DLD1 (cell line): ENCODE measurements at regions not wholly inside any gene's neighbourhood (a gene's known extent, or its start where the extent isn't known, plus 50 kb on each side); places are given as distances from the start of the nearest gene placed in this dataset.
"Not testable (repeated sequence)": the region's sequence is repeated elsewhere in the genome, so short reads cannot be mapped to it uniquely, and the experiment has no call there.

Experiments
- in situ Hi-C: cut with HindIII; loops from 2 replicates; pipeline ENCODE4 v1.10.0; 2017; ENCODE audit warnings: low sequenced_read_pairs

DNA sequence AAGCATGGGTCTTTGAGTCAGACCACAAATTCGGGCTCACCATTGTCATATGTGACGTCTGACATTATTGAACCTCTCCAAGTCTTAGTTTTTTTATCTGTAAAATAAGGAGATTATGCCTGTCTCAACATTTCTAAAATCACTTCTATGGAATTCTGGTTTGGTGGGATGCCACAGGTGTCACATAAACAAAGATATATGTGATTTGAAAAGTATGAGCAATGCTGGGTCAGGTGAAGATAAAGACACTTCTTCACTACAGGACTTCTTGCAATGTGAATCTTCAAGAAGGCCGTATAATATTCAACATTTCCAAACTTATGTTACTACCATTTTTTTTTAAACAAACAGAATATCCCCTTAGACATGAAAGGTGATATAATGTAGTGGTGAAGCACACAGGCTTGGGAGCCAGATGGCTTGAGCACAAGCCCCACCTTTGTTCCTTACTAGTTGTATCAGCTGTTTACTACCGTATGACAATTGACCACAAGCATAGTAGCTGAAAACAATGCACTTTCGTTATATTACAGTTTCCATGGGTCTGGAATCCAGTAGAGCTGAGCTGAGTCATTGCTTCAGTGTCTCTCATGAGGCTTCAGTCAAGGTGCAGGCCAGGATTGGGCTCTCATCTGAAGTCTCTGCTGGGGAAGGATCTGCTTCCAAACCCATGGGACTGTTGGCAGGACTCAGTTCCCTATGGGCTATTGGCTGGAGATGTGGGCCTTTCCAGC is 87.7 kb downstream of the UTP18 start:
- in situ Hi-C loops: no loop called here

- in situ Hi-C loops: no loop called here
Observed at GRCh38 chr17:51351080-51351479, 90.7 kb downstream of the UTP18 start.

DNA sequence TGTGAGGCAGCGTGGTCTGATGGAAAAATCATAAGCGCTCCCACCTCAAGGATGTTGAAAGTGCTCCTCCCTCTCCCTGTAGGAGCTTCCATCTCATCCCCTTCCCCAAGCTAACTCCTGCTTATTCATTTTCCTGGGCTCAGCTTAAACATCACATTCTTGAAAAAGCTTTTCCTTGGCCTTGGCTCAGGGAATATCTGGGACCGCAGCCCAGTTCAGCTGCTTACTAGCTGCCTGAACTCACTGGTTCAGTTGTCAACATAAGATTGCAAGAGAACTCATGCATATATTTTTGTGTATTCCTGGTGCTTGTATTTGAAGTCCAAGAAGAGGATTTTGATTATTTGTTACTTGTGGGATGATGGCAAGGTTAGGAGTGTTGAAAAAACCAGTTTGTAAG is 91.5 kb downstream of the UTP18 start:
- in situ Hi-C loops: no loop called here

- in situ Hi-C loops: no loop called here
Observed at GRCh38 chr17:51352798-51353197, 92.5 kb downstream of the UTP18 start.

DNA sequence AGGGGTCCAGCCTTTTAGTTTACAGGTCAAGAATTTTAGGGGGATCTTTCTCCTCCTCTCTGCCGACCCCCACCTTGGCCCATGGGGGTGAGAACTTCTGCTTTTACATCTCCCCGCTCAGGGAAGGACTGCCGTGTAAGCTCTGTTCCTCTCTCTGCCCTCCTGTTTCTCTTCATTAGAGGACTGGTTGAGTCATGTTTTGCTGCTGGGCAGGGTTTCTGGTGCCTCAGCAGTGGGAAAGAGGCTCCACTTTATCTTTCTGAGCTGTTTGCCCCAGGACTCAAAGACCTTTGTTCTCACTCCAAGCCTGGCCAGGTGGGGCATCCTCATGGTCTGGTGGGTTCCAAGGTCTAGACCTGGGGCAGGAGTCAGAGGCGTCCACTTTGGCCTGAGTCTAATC is 93.0 kb downstream of the UTP18 start:
- in situ Hi-C loops: no loop called here

- in situ Hi-C loops: no loop called here
Observed at GRCh38 chr17:51354936-51355335, 94.6 kb downstream of the UTP18 start.

- in situ Hi-C loops: no loop called here
Observed at GRCh38 chr17:51355441-51356410, 95.4 kb downstream of the UTP18 start.

GRCh38 chr17:51359055-51359454 is 98.7 kb downstream of the UTP18 start:
- in situ Hi-C loops: no loop called here

DNA sequence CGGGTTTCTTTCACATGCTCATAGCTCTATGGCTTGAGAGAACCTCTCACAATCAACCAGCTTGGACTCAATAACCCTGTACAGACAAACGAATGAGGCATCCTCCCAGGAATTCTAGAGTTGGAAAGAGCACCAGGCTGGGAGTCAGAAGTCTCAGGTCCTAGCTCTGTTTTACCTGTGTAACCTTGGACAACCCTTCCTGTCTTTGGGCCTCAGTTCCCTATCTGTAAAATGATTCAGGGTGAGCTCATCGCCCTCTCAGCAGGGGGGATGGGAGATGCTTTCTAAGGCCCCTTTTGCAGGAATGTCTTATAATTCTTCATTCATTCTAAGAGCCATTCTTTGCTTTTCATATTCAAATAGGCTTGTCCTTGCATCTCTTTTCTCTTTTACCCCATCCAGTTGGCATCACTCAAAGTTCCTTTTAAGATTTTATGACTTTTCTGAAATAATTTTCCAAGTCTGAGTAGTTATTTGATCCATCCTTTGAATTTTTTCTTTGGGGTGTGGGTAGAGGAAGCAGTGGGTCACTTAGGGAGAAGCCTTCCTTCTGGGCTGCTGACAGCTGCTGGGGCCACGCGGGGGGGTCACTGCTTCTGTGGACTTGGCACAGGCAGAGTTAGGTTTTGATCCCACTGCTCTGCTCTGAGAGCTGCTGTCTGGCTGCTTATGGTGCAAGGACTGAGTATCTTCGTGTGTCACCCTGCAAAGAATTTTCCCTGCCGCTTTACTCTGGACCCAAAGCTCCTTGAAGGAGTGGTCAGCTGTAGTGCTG is 102.7 kb downstream of the UTP18 start:
- in situ Hi-C loops: no loop called here

DNA sequence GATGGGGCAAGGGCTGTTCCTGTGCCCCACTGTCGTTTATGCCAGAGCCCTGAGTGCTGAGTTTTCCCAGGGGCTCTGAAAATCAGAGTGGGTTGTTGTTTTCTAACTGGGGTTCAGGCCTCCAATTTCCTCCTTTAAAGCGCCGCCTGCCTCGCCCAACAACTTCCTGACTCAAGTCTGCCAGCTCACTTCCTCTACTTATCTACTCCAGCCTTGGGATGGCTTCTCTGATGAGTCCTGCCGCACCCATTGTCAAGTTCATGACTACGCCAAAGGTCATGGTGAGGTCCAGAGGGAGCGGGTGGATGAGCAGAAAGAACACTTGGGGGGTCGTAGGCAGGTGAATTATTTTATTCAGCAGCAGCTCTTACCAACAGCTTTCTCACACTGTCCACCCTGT is 104.7 kb downstream of the UTP18 start:
- in situ Hi-C loops: no loop called here

DNA sequence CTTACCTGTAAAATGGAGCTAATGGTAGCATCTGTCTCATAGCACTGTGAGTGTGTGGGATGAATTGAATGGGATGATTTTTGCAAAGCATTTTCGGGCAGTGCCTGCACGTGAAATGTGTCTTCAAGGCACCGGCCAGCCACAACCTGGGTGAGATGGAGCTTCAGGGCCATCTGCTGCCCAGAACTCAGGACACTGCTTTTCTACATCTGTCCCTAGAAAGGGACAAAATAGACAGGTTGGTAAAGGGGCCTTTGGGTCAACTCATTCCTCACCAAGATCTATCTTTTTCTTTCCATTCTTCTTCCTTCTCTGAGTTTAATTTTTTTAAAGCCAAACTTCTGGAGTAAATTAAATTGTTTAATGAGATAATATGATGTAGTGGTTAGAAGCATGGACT is 106.5 kb downstream of the UTP18 start:
- in situ Hi-C loops: no loop called here

DNA sequence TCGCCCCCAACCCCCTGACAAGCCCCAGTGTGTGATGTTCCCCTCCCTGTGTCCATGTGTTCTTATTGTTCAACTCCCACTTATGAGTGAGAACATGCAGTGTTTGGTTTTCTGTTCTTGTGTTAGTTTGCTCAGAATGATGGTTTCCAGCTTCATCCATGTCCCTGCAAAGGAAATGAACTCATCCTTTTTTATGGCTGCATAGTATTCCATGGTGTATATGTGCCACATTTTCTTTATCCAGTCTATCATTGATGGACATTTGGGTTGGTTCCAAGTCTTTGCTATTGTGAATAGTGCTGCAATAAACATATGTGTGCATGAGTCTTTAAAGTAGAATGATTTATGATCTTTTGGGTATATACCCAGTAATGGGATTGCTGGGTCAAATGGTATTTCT is 107.5 kb downstream of the UTP18 start:
- in situ Hi-C loops: not testable (repeated sequence)

DNA sequence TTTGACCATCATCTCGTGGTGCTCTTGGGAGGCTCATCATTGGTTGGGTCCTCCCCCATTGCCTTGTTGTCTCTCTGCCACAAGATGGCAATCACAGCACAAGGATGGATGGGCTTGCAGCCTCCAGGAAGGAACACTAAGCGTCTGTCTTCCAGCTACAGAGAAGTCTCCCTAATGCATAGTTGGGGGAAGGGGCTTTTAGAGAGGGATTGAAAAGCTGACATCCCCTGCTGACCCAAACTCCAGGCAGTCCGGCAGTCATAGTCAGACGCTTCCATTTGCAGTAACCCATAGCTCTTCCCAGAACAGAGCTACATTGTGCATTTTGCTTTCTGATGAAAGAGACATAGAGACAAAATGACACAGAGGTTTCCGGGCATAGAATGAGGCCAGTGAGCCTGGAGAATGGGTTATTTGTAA is 111.4 kb downstream of the UTP18 start:
- in situ Hi-C loops: no loop called here

DNA sequence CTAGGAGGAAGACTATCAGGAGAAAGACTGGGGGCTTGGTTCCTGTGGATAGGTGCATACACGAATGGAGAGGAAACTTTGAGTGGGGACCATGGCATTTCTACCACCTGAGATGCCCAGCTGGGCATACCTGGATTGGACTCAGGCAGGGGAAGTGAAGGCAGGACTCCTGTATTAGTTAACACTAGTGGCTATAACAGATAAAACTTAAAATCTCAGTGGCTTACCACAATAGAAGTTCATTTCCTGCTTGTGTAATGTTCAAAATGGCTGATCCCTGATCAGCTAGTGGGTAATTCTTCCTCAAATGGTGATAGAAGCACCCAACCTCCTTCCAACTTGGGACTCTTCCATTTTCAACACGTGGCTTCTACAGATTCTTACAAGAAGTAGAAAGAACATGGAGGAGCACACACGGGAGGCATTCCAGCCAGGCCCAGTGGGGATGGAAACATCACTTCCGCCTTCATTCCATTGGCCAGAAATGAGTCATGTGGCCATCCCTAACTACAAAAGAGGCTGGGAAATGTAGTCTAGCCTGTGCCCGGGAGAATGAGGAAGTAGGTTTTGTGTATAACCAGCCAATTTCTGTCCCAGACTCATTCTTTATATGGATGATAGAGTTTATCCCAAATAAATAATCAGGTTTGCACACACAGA is 112.1 kb downstream of the UTP18 start:
- in situ Hi-C loops: no loop called here

DNA sequence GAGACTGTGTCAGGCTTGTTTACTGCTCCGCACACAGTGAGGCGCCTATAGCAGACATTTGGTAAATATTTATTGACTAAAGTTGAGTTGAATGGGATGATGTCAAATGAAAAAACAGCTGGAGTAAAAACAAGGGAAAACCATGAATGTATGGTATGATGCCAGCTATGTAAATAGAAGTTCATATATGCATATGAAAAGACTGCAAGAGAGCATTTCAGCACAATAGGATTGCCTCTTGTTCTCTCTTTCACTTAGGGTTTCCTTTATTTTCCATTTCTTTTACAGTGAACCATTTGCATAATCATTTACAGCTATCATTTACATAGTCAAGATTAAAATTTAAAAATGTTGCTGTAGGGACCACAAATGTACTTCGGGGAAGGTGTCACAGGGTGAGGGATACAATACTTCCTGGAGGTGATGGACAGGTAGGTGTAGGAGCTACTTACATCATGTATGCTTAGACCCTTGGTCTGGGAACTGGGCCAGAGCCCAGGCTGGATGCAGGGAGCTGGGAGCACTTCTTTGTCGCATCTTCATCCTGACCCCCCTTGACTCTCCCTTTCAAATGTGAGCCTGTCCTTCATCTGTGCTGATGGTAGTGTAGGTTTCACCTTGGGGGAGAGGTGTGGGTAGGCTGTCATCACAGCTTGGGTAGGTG is 113.3 kb downstream of the UTP18 start:
- in situ Hi-C loops: no loop called here

GRCh38 chr17:51374209-51374608 is 113.9 kb downstream of the UTP18 start:
- in situ Hi-C loops: no loop called here

GRCh38 chr17:51375771-51376170 is 115.4 kb downstream of the UTP18 start:
- in situ Hi-C loops: no loop called here

- in situ Hi-C loops: no loop called here
Observed at GRCh38 chr17:51376739-51377138, 116.4 kb downstream of the UTP18 start.

- in situ Hi-C loops: no loop called here
Observed at GRCh38 chr17:51381262-51381661, 120.9 kb downstream of the UTP18 start.

DNA sequence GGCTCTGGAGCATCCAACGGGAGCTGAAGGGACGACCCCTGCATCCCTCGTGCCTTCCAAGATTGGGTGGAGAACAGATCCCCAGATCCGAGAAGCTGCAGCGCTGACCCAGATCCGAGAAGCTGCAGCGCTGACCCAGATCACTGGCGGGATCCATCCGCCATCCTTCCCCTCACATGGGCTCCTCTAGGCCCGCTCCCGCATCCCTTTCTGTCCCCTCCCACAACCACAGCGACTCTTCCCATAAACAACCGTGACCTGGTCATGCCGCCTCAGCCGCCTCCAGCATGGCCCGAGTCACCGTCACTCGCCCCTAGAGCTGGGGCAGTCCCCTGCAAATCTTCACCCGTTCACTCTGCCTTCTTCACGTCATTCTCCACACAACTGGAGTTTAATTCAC is 124.9 kb downstream of the UTP18 start:
- in situ Hi-C loops: no loop called here
